ENCODE measurements at regions not wholly inside any gene's neighbourhood (a gene's known extent, or its start where the extent isn't known, plus 50 kb on each side); places are given as distances from the start of the nearest gene placed in this dataset.

GRCh38 chr13:112247471-112248405 lies 128.4 kb upstream of the SPACA7 start:
- DNase-seq, result no peak

GRCh38 chr13:112248406-112248760 lies 127.8 kb upstream of the SPACA7 start:
- DNase-seq, result no peak

- no peak for DNase-seq
These were observed 127.1 kb upstream of the SPACA7 start for GRCh38 chr13:112248862-112249592.

GRCh38 chr13:112249644-112250610 lies 126.2 kb upstream of the SPACA7 start:
- no peak for DNase-seq

- DNase-seq, result no peak
These were observed 125.2 kb upstream of the SPACA7 start for GRCh38 chr13:112250788-112251445.

GRCh38 chr13:112251930-112252585 lies 124.1 kb upstream of the SPACA7 start:
- no peak for DNase-seq

GRCh38 chr13:112252804-112253590 lies 123.2 kb upstream of the SPACA7 start:
- DNase-seq, result no peak

GRCh38 chr13:112253631-112254030 lies 122.5 kb upstream of the SPACA7 start:
- no peak for DNase-seq

- DNase-seq, result no peak
These were observed 121.9 kb upstream of the SPACA7 start for GRCh38 chr13:112254061-112254818.

- no peak for DNase-seq
These were observed 121.3 kb upstream of the SPACA7 start for GRCh38 chr13:112254900-112255299.

GRCh38 chr13:112255550-112256120 lies 120.5 kb upstream of the SPACA7 start:
- no peak for DNase-seq

GRCh38 chr13:112256716-112257494 lies 119.2 kb upstream of the SPACA7 start:
- no peak for DNase-seq

- DNase-seq, result no peak
These were observed 116.6 kb upstream of the SPACA7 start for GRCh38 chr13:112259511-112259910.

- DNase-seq, result no peak
These were observed 115.8 kb upstream of the SPACA7 start for GRCh38 chr13:112260108-112261055.

GRCh38 chr13:112261924-112262323 lies 114.2 kb upstream of the SPACA7 start:
- DNase-seq, result no peak

- no peak for DNase-seq
These were observed 113.0 kb upstream of the SPACA7 start for GRCh38 chr13:112263152-112263551.

GRCh38 chr13:112267660-112268059 lies 108.5 kb upstream of the SPACA7 start:
- DNase-seq, result no peak

GRCh38 chr13:112270951-112271350 lies 105.2 kb upstream of the SPACA7 start:
- no peak for DNase-seq

Measured in NCI-H345 (cell line).